ENCODE measurements at regions not wholly inside any gene's neighbourhood (a gene's known extent, or its start where the extent isn't known, plus 50 kb on each side); places are given as distances from the start of the nearest gene placed in this dataset.

DNA sequence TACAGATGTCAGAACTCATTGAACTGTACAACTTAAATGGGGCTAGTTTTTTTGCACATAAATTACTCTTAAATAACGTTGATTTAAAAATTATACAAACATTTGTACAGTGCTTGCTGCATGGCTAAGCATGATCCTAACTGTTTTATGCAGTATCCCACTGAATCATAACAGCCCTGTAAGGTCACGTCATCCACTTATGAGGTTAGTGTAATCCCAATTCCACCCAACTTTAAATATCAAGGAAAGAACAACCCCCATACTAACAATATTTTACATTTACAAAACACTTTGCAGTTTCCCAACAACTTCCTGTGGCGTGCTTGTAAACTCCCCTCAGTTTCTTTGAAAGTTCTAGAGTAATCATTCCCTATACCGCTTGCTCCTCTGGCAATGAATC, 190.1 kb upstream of the SALL1 start:
- Histone ChIP-seq H3K36me3 (no peaks in the 10 kb centered on the region), H3K27ac (replicated peaks) (no peak overlapping the region), H3K4me3 (no peak overlapping the region), H3K27me3 (ENCODE audit: low read depth) (no peaks in the 10 kb centered on the region), H3K9me3 (replicated peaks) (peaks cover 7% of the 10 kb centered on the region), H3K4me1 (no peaks in the 10 kb centered on the region)
- TF ChIP-seq, protein P1, sequence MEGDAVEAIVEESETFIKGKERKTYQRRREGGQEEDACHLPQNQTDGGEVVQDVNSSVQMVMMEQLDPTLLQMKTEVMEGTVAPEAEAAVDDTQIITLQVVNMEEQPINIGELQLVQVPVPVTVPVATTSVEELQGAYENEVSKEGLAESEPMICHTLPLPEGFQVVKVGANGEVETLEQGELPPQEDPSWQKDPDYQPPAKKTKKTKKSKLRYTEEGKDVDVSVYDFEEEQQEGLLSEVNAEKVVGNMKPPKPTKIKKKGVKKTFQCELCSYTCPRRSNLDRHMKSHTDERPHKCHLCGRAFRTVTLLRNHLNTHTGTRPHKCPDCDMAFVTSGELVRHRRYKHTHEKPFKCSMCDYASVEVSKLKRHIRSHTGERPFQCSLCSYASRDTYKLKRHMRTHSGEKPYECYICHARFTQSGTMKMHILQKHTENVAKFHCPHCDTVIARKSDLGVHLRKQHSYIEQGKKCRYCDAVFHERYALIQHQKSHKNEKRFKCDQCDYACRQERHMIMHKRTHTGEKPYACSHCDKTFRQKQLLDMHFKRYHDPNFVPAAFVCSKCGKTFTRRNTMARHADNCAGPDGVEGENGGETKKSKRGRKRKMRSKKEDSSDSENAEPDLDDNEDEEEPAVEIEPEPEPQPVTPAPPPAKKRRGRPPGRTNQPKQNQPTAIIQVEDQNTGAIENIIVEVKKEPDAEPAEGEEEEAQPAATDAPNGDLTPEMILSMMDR (IDR thresholded peaks at IDR 0.05; ENCODE audit: borderline replicate concordance) = no peak
- intact Hi-C loops (cut with micrococcal nuclease) = no loop called here
- no peak for DNase-seq

DNA sequence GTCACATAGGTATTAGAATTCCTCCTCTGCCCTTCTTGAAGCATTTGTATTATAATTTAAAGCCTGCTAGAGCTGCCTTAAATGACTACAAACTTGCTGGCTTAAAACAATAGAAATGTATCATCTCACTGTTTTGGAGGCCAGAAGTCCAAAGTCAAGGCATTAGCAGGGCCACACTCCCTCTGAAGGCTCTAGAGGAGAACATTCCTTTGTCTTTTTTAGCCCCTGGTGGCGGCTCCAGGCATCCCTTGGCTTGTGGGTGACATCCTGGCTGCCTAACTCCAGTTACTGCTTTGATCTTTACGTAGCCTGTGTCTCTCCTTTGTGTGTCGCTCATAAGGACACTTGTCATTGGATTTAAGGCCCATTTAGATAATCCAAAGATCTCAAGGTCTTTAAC, 186.6 kb upstream of the SALL1 start:
- Histone ChIP-seq H3K27me3 (ENCODE audit: low read depth) (no peaks in the 10 kb centered on the region), H3K9me3 (replicated peaks) (peaks cover 15% of the 10 kb centered on the region), H3K36me3 (no peaks in the 10 kb centered on the region), H3K4me3 (no peak overlapping the region), H3K27ac (replicated peaks) (no peak overlapping the region), H3K4me1 (no peaks in the 10 kb centered on the region)
- TF ChIP-seq, protein P1 (IDR thresholded peaks at IDR 0.05; ENCODE audit: borderline replicate concordance) = no peak
- intact Hi-C loops (cut with micrococcal nuclease) = no loop called here
- DNase-seq = no peak

DNA sequence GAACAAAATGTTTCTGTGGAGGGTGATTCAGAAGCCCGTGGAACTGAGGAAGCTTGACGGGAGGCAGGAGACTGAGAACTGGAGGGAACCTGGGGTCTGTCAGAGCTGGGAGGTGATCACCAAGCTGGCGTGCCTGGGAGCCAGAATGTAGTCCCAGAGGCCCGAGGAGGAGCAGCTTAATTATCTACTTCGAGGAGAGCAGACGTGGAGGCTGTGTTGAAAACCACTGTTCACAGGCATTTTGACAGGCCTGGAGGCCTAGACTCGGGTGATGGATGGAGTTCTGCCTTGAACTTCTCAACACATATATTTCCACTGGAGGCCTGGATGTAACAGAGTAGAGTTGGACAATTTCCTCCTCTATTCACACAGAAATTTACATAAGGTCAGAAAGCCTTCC, 177.7 kb upstream of the SALL1 start:
- no peak for DNase-seq

DNA sequence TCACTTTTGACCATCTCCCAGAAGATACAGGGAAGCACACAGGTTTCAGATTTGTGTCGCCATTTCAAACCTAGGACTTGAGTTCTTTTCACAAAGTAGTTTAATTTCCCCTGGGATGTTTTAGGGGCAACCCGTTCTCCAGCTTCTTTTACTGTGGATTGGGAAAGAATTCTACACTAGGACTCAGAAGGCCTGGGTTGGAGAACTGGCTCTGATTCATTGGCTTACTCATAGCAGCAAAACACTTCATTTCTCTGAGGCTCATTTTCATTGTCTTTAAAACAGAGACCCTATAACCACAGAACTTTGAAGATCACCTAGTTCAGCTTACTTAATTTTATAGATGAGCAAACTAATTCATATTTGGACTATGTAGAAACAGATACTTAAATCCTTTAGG, 175.9 kb upstream of the SALL1 start:
- no peak for DNase-seq
- intact Hi-C loops (cut with micrococcal nuclease) = no loop called here
- TF ChIP-seq, protein P1 (IDR thresholded peaks at IDR 0.05; ENCODE audit: borderline replicate concordance) = no peak

More for the DNA sequence above, 177.7 kb upstream of the SALL1 start:
- Histone ChIP-seq H3K9me3 (replicated peaks) (peaks cover 13% of the 10 kb centered on the region), H3K4me3 (no peak overlapping the region), H3K4me1 (no peaks in the 10 kb centered on the region), H3K36me3 (no peaks in the 10 kb centered on the region), H3K27me3 (ENCODE audit: low read depth) (no peaks in the 10 kb centered on the region), H3K27ac (replicated peaks) (no peak overlapping the region)
- intact Hi-C loops (cut with micrococcal nuclease) = no loop called here
- TF ChIP-seq, protein P1 (IDR thresholded peaks at IDR 0.05; ENCODE audit: borderline replicate concordance) = no peak

DNA sequence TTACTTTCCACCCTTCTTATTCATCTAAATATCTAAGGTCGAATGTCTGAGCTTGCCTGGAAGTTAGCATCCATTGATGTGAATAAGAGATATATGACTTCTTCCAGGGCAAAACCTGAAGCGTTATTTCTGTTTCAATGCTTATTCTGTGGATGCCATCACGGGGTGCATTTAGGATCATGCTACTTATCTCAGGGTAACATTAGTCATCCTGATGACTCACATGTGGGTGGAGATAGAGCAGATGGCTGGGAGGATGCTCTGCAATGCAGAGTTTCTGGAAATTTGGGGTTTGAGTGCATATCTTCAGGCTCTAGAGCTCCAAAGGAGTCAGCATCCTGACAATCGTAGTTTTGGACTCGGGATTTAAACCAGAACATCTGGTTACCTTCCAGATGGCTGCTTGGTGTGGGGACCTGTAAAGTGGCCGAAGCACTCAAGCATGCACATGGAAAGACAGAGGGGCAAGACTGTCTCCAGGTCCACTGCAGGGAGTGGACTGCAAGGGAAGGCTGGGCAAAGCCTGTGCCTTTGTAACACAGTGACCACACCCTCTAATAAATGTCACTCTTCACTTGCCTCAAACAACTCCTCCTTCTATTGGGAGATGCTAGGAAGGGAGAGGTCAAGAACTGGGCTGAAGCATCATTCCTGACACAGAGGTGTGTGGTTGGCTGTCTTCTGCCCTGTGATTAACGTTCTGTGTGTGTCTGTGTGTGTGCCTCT, 175.2 kb upstream of the SALL1 start:
- TF ChIP-seq, protein P1 (IDR thresholded peaks at IDR 0.05; ENCODE audit: borderline replicate concordance) = no peak
- Histone ChIP-seq H3K4me1 (no peaks in the 10 kb centered on the region), H3K9me3 (replicated peaks) (peaks cover 7% of the 10 kb centered on the region), H3K27ac (replicated peaks) (no peak overlapping the region), H3K27me3 (ENCODE audit: low read depth) (no peaks in the 10 kb centered on the region), H3K36me3 (no peaks in the 10 kb centered on the region), H3K4me3 (no peak overlapping the region)
- no peak for DNase-seq
- intact Hi-C loops (cut with micrococcal nuclease) = no loop called here

More for the DNA sequence above, 175.9 kb upstream of the SALL1 start:
- Histone ChIP-seq H3K9me3 (replicated peaks) (peaks cover 13% of the 10 kb centered on the region), H3K27ac (replicated peaks) (no peak overlapping the region), H3K27me3 (ENCODE audit: low read depth) (no peaks in the 10 kb centered on the region), H3K36me3 (no peaks in the 10 kb centered on the region), H3K4me1 (no peaks in the 10 kb centered on the region), H3K4me3 (no peak overlapping the region)

Measured in left ventricle myocardium inferior (tissue), 1 donor.